ENCODE measurements at regions not wholly inside any gene's neighbourhood (a gene's known extent, or its start where the extent isn't known, plus 50 kb on each side); places are given as distances from the start of the nearest gene placed in this dataset.

GRCh38 chr3:106035619-106036018, 166.8 kb upstream of the CBLB start:
- DNase-seq (ENCODE audit: low read depth, low spot score), result no peak
- ChIA-PET CTCF (no interaction called here), POLR2A (no interaction called here)
- no peak overlapping the region for H3K4me3 ChIP-seq (ENCODE audit: low read depth, low read length)
- TF ChIP-seq CTCF (IDR thresholded peaks at IDR 0.05; ENCODE audit: insufficient read depth, low read length, missing control alignments), result no peak

- H3K4me3 ChIP-seq (ENCODE audit: low read depth, low read length), result no peak overlapping the region
- CTCF ChIA-PET, result interaction anchor here (0.9 to 1.1 kb wide), 2 partner anchors 10 to 12 kb away, joined by 3 read pairs; no protein-coding TSS in a partner anchor
- POLR2A ChIA-PET, result no interaction called here
- no peak for DNase-seq (ENCODE audit: low read depth, low spot score)
- TF ChIP-seq CTCF (IDR thresholded peaks at IDR 0.05; ENCODE audit: insufficient read depth, low read length, missing control alignments), result no peak
These were observed 167.9 kb upstream of the CBLB start for GRCh38 chr3:106036696-106037095.

GRCh38 chr3:106047221-106047620, 178.4 kb upstream of the CBLB start:
- DNase-seq (ENCODE audit: low read depth, low spot score), result no peak
- ChIA-PET CTCF (interaction anchor here (1.0 kb wide), 1 partner anchor 12 kb away, joined by 3 read pairs; no protein-coding TSS in a partner anchor), POLR2A (no interaction called here)
- no peak overlapping the region for H3K4me3 ChIP-seq (ENCODE audit: low read depth, low read length)
- TF ChIP-seq CTCF (IDR thresholded peaks at IDR 0.05; ENCODE audit: insufficient read depth, low read length, missing control alignments), result no peak

- ChIA-PET CTCF (interaction anchor here (0.9 to 1.6 kb wide), 3 partner anchors 13 to 79 kb away, joined by 3 read pairs; no protein-coding TSS in a partner anchor), POLR2A (no interaction called here)
- no peak overlapping the region for H3K4me3 ChIP-seq (ENCODE audit: low read depth, low read length)
- DNase-seq (ENCODE audit: low read depth, low spot score), result no peak
- no peak for TF ChIP-seq CTCF (IDR thresholded peaks at IDR 0.05; ENCODE audit: insufficient read depth, low read length, missing control alignments)
These were observed 180.2 kb upstream of the CBLB start for GRCh38 chr3:106048946-106049481.

- DNase-seq (ENCODE audit: low read depth, low spot score), result no peak
- ChIA-PET POLR2A (no interaction called here), CTCF (no interaction called here)
- no peak for TF ChIP-seq CTCF (IDR thresholded peaks at IDR 0.05; ENCODE audit: insufficient read depth, low read length, missing control alignments)
- no peak overlapping the region for H3K4me3 ChIP-seq (ENCODE audit: low read depth, low read length)
These were observed 181.0 kb upstream of the CBLB start for GRCh38 chr3:106049821-106050220.

- POLR2A ChIA-PET, result no interaction called here
- DNase-seq (ENCODE audit: low read depth, low spot score), result no peak
- TF ChIP-seq CTCF (IDR thresholded peaks at IDR 0.05; ENCODE audit: insufficient read depth, low read length, missing control alignments), result no peak
- H3K4me3 ChIP-seq (ENCODE audit: low read depth, low read length), result no peak overlapping the region
- CTCF ChIA-PET, result no interaction called here
These were observed 188.1 kb upstream of the CBLB start for GRCh38 chr3:106056931-106057330.

Measured in AG04449 (cell line).